Fibroblast of the aortic adventitia (primary cell): ENCODE measurements at regions not wholly inside any gene's neighbourhood (a gene's known extent, or its start where the extent isn't known, plus 50 kb on each side); places are given as distances from the start of the nearest gene placed in this dataset.

Source experiments
- DNase-seq: peaks from one replicate; pipeline ENCODE4 v3.0.0-alpha.2; 2010; ENCODE audit warnings: low read depth
- H3K4me3 ChIP-seq: 2 replicates; pipeline ENCODE4 v1.5.1; 2011; ENCODE audit warnings: low read depth, mild to moderate bottlenecking, control low read depth, low read length, moderate library complexity
- CTCF ChIP-seq: IDR thresholded peaks from 2 replicates; pipeline ENCODE4 v1.5.1; 2011; ENCODE audit warnings: mild to moderate bottlenecking, low read length, control low read depth, inconsistent platforms; ENCODE audit not compliant: insufficient read depth

GRCh38 chr2:77939370-77939769 lies 417.2 kb upstream of the LRRTM4 start:
- no peak for TF ChIP-seq CTCF
- no peak for DNase-seq
- H3K4me3 ChIP-seq = no peak overlapping the region

GRCh38 chr2:77939801-77940200 lies 417.6 kb upstream of the LRRTM4 start:
- TF ChIP-seq CTCF = no peak
- no peak for DNase-seq
- no peak overlapping the region for H3K4me3 ChIP-seq

GRCh38 chr2:77954931-77955330 lies 432.8 kb upstream of the LRRTM4 start:
- H3K4me3 ChIP-seq = no peak overlapping the region
- TF ChIP-seq CTCF = peak; percentile 12
- no peak for DNase-seq

- TF ChIP-seq CTCF = no peak
- H3K4me3 ChIP-seq = no peak overlapping the region
- no peak for DNase-seq
Observed at GRCh38 chr2:77962943-77963342, 440.8 kb upstream of the LRRTM4 start.

- no peak for TF ChIP-seq CTCF
- DNase-seq = no peak
- H3K4me3 ChIP-seq = no peak overlapping the region
Observed at GRCh38 chr2:77977471-77978063, 455.4 kb upstream of the LRRTM4 start.

GRCh38 chr2:77995161-77995560 lies 473.0 kb upstream of the LRRTM4 start:
- no peak for DNase-seq
- TF ChIP-seq CTCF = no peak
- no peak overlapping the region for H3K4me3 ChIP-seq

- H3K4me3 ChIP-seq = no peak overlapping the region
- TF ChIP-seq CTCF = no peak
- DNase-seq = no peak
Observed at GRCh38 chr2:77999376-77999775, 477.2 kb upstream of the LRRTM4 start.
